ENCODE measurements at regions not wholly inside any gene's neighbourhood (a gene's known extent, or its start where the extent isn't known, plus 50 kb on each side); places are given as distances from the start of the nearest gene placed in this dataset.

- TF ChIP-seq GATA1 (IDR thresholded peaks at IDR 0.05; ENCODE audit: low read depth, low read length) (no peak), POLR2A (IDR thresholded peaks at IDR 0.05; ENCODE audit: low read length) (no peak)
- no peak for DNase-seq
Observed at GRCh38 chr6:15802466-15802865, 139.6 kb upstream of the DTNBP1 start.

DNA sequence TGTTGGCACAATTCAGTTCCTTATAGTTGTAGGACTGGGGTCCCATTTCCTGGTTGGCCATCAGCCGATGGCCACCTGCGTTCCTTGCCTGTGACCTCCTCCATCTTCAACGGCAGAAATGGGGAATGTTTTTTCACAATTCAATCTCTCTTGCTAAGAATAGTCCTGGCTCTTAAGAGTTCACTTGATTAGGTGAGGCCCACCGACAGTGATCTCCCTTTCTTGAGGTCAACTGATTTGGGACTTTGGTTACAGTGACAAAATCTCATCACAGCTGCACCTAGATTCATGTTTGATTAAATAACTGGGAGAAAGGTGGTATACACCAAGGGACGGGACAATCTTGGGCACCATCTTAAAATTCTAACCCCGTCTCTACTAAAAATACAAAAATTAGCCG lies 139.1 kb upstream of the DTNBP1 start:
- DNase-seq = no peak
- TF ChIP-seq GATA1 (IDR thresholded peaks at IDR 0.05; ENCODE audit: low read depth, low read length) = no peak
- no peak for TF ChIP-seq POLR2A (IDR thresholded peaks at IDR 0.05; ENCODE audit: low read length)

DNA sequence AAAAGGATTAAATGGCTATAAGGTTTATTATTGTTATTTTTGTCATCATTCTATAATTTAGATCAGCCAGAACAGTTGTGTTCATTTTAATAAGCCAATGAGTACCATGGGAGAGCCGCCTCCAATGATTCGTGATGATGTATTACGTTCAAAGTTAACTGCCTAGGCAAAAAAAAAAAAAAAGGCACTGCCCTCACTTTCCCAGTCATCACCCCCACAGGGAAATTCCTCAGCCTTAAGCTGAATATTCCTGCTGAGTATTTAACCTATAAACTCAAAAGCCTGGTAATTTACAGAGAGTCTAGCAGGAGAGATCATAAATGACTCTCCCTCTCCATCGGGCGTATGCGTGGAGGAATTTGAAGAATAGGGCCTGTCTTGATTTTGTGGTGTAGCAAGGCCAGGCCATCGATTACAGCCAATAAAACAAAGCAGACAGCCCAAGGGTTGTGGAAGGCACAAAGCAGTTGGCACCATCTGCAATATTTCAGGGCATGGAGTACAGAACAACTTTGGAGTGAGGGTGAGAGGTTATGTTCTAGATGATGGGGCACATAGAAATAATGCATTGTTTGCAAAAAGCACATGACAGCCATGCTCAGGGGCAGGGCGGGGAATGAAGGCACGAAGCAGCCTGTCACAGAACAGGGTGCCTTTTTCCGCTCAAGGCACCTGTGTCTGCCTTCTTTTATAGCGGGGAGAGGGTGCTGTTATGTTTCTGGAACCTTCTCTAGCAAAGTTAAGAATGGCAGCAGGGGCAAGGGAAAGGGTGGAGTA lies 138.2 kb upstream of the DTNBP1 start:
- DNase-seq = no peak
- TF ChIP-seq POLR2A (IDR thresholded peaks at IDR 0.05; ENCODE audit: low read length) = no peak
- no peak for TF ChIP-seq GATA1 (IDR thresholded peaks at IDR 0.05; ENCODE audit: low read depth, low read length)

DNA sequence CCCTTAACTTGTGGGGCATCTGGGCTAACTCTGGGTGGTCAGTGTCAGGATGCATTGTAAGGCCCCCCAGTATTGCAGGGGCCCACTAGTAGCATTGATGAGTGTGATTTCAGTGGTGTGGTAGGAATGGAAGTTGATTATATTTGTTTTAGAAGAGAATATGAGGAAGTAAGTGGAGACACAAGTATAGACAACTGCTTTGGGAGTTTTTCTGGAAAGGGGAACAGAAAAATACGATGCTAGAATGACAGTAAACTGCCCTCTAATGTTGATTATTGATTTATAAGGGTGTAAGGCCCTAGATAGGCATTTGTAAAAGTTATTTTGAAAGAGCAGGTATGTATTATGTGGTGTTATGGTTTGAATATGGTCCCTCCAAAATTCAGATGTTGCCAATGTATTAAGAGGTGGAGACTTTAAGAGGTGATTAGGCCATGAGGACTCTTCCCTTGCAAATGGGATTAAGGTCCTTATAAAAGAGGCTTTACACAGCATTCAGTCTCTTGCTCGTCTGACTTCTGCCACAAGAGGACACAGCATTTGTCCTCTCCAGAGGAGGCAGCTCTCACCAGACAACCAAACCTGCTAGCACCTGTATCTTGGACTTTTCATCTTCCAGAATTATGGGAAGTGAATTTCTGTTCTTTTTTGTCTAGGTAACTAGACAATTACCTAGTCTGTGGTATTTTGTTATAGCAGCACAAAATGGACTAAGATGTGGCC lies 135.9 kb upstream of the DTNBP1 start:
- no peak for DNase-seq
- TF ChIP-seq GATA1 (IDR thresholded peaks at IDR 0.05; ENCODE audit: low read depth, low read length) (no peak), POLR2A (IDR thresholded peaks at IDR 0.05; ENCODE audit: low read length) (no peak)

- no peak for DNase-seq
- TF ChIP-seq POLR2A (IDR thresholded peaks at IDR 0.05; ENCODE audit: low read length) (no peak), GATA1 (IDR thresholded peaks at IDR 0.05; ENCODE audit: low read depth, low read length) (no peak)
Observed at GRCh38 chr6:15796844-15797243, 134.0 kb upstream of the DTNBP1 start.

DNA sequence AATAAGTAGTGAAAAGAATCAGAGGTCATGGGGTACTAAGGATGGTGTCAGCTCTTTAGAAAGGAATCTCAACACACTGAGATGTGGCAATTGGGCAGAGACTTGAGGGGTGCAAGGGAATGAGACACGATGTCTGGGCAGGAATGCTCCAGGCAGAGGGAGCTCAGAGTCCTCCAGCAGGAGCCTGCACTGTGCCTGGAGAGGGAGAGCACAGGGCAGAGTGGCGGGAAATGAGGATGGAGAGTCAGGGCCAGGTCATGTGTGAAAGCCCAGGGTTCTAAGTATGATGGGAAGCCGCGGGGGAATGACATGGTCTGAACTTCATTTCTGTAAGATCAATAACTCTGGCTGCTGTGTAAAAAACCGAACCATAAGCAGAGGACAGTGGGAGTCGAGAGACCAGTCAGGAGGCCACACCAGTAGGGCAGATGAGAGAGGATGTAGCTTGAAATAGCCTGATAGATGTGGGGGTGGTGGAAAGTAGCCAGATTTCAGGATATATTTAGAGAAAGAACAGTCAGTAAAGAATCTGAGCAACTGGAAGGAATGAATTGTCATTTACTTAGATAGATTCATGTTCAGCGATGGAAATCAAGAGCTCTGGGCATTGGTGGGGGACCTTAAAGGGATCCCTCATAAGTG lies 133.4 kb upstream of the DTNBP1 start:
- TF ChIP-seq GATA1 (IDR thresholded peaks at IDR 0.05; ENCODE audit: low read depth, low read length) = no peak
- no peak for TF ChIP-seq POLR2A (IDR thresholded peaks at IDR 0.05; ENCODE audit: low read length)

GRCh38 chr6:15793826-15794225 lies 131.0 kb upstream of the DTNBP1 start:
- DNase-seq = no peak
- no peak for TF ChIP-seq GATA1 (IDR thresholded peaks at IDR 0.05; ENCODE audit: low read depth, low read length)
- TF ChIP-seq POLR2A (IDR thresholded peaks at IDR 0.05; ENCODE audit: low read length) = no peak

More for the DNA sequence above, 133.4 kb upstream of the DTNBP1 start:
- DNase-seq = no peak

GRCh38 chr6:15793288-15793687 lies 130.5 kb upstream of the DTNBP1 start:
- DNase-seq = peak; percentile 16 to 66
- TF ChIP-seq POLR2A (IDR thresholded peaks at IDR 0.05; ENCODE audit: low read length) (no peak), GATA1 (IDR thresholded peaks at IDR 0.05; ENCODE audit: low read depth, low read length) (no peak)

GRCh38 chr6:15792842-15793241 lies 130.0 kb upstream of the DTNBP1 start:
- DNase-seq = peak in 1 of 2 experiments; percentile 55
- TF ChIP-seq POLR2A (IDR thresholded peaks at IDR 0.05; ENCODE audit: low read length) (no peak), GATA1 (IDR thresholded peaks at IDR 0.05; ENCODE audit: low read depth, low read length) (no peak)

- TF ChIP-seq POLR2A (IDR thresholded peaks at IDR 0.05; ENCODE audit: low read length) (no peak), GATA1 (IDR thresholded peaks at IDR 0.05; ENCODE audit: low read depth, low read length) (no peak)
- DNase-seq = no peak
Observed at GRCh38 chr6:15791448-15792181, 128.8 kb upstream of the DTNBP1 start.

- no peak for DNase-seq
- no peak for TF ChIP-seq POLR2A (IDR thresholded peaks at IDR 0.05; ENCODE audit: low read length)
- TF ChIP-seq GATA1 (IDR thresholded peaks at IDR 0.05; ENCODE audit: low read depth, low read length) = no peak
Observed at GRCh38 chr6:15790116-15790515, 127.3 kb upstream of the DTNBP1 start.

DNA sequence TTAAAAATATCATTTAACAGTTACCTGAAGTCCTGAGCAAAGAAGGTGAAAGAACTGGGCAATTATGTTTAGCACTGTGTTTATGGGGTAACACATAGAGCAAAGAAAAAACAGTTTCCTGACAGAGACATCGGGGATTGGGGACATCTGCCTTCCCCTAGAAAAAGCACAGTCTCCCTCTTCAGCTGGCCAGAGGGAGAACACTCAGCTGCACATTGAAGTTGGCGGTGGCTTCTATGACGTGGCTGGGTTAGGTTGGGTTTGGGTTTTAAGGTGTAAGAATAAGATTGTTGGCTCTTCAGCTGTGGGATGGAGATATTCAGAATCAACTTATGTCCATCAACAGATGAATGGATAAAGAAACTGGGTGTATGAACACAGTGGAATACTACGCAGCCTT lies 124.0 kb upstream of the DTNBP1 start:
- TF ChIP-seq POLR2A (IDR thresholded peaks at IDR 0.05; ENCODE audit: low read length) = no peak
- no peak for TF ChIP-seq GATA1 (IDR thresholded peaks at IDR 0.05; ENCODE audit: low read depth, low read length)
- no peak for DNase-seq

DNA sequence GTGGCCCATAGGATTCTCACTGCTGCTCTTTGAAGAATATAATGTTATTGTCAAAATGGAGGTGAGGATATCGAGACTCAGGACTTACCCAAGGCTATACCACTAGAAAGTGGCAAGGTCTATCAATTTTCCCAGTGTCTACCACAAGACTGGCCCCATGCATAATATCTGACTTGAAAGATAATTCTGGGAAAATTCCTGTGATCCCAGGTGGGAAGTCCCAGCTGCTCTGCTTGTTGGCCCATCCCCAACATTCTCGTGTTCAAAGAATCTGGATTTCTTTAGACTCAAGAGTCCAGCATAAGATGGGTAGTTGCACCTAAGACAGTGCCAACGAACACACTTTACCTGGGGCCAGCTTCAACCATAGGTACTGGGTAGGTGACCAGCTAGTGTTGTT lies 120.7 kb upstream of the DTNBP1 start:
- TF ChIP-seq GATA1 (IDR thresholded peaks at IDR 0.05; ENCODE audit: low read depth, low read length) (no peak), POLR2A (IDR thresholded peaks at IDR 0.05; ENCODE audit: low read length) (no peak)
- no peak for DNase-seq

DNA sequence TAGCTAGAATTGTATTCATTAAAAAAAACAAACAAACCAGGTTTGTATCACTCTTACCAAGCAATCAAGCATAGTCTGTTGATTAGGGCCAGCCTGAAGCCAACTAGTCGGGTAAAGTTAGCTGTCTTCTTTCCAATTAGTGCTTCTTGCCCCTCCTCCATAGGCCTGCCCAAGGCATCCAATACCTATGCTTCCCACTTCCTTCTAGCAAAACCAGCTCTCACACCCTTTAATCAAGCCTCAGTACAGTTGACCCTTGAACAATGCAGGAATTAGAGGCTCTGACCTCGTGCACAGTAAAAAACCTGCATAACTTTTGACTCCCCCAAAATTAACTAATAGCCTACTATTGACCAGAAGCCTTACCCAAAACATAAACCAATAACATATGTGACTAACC lies 119.1 kb upstream of the DTNBP1 start:
- TF ChIP-seq POLR2A (IDR thresholded peaks at IDR 0.05; ENCODE audit: low read length) (no peak), GATA1 (IDR thresholded peaks at IDR 0.05; ENCODE audit: low read depth, low read length) (no peak)
- no peak for DNase-seq
